ENCODE measurements at regions not wholly inside any gene's neighbourhood (a gene's known extent, or its start where the extent isn't known, plus 50 kb on each side); places are given as distances from the start of the nearest gene placed in this dataset.

GRCh38 chr5:30880514-30880913 is 313.0 kb upstream of the CDH6 start:
- no peaks in the 10 kb centered on the region for H3K79me1 ChIP-seq (ENCODE audit: low read length)
- H3K4ac ChIP-seq (ENCODE audit: low read depth, low read length), result no peak overlapping the region
- no peaks in the 10 kb centered on the region for H3K9me3 ChIP-seq (ENCODE audit: insufficient read depth, low read depth, low read length)
- no peak overlapping the region for H2BK5ac ChIP-seq (ENCODE audit: low read depth, low read length, poor library complexity)
- no peak overlapping the region for H2AFZ ChIP-seq (ENCODE audit: insufficient read depth, low read length, poor library complexity)
- H3K18ac ChIP-seq (ENCODE audit: low read length), result no peak overlapping the region
- H3K36me3 ChIP-seq (ENCODE audit: control insufficient read depth in 1 of 2, insufficient read depth in 2 of 2, low read length in 2 of 2), result no peaks in the 10 kb centered on the region
- H3K9ac ChIP-seq (ENCODE audit: low read length), result no peak overlapping the region
- H3K4me2 ChIP-seq (ENCODE audit: low read length), result no peak overlapping the region
- H2AK5ac ChIP-seq (ENCODE audit: low read length), result no peak overlapping the region
- H2BK120ac ChIP-seq (ENCODE audit: insufficient read depth, low read length, poor library complexity), result no peak overlapping the region
- no peak overlapping the region for H4K91ac ChIP-seq (ENCODE audit: low read depth, low read length)
- no peak overlapping the region for H3K14ac ChIP-seq (ENCODE audit: low read length)
- H3K79me2 ChIP-seq (ENCODE audit: control insufficient read depth, insufficient read depth, low read length, poor library complexity), result no peaks in the 10 kb centered on the region
- H2BK12ac ChIP-seq (ENCODE audit: low read length), result no peak overlapping the region
- WGBS (ENCODE audit: extremely low coverage, insufficient coverage, insufficient read length), result no CpG with 5 or more reads among the region's 3 CpGs
- DNase-seq, result no peak
- H4K12ac ChIP-seq (ENCODE audit: low read depth, low read length), result no peak overlapping the region
- no peak overlapping the region for H4K8ac ChIP-seq (ENCODE audit: low read depth, low read length)
- H3K4me1 ChIP-seq (ENCODE audit: control insufficient read depth in 1 of 2, insufficient read depth in 2 of 2, low read length in 2 of 2), result no peaks in the 10 kb centered on the region
- H3K27ac ChIP-seq (ENCODE audit: low read depth, low read length), result no peak overlapping the region
- no peaks in the 10 kb centered on the region for H3K27me3 ChIP-seq (ENCODE audit: insufficient read depth, low read length)
- no peak overlapping the region for H3K23ac ChIP-seq (ENCODE audit: low read length)
- H3K4me3 ChIP-seq (ENCODE audit: low read depth, low read length), result no peak overlapping the region

- H3K14ac ChIP-seq (ENCODE audit: low read length), result no peak overlapping the region
- H3K36me3 ChIP-seq (ENCODE audit: control insufficient read depth in 1 of 2, insufficient read depth in 2 of 2, low read length in 2 of 2), result no peaks in the 10 kb centered on the region
- H4K91ac ChIP-seq (ENCODE audit: low read depth, low read length), result no peak overlapping the region
- no CpG with 5 or more reads among the region's 2 CpGs for WGBS (ENCODE audit: extremely low coverage, insufficient coverage, insufficient read length)
- no peak for DNase-seq
- no peak overlapping the region for H3K4ac ChIP-seq (ENCODE audit: low read depth, low read length)
- no peak overlapping the region for H2BK12ac ChIP-seq (ENCODE audit: low read length)
- no peak overlapping the region for H3K23ac ChIP-seq (ENCODE audit: low read length)
- H2BK5ac ChIP-seq (ENCODE audit: low read depth, low read length, poor library complexity), result no peak overlapping the region
- H3K4me3 ChIP-seq (ENCODE audit: low read depth, low read length), result no peak overlapping the region
- no peak overlapping the region for H3K4me2 ChIP-seq (ENCODE audit: low read length)
- no peak overlapping the region for H4K8ac ChIP-seq (ENCODE audit: low read depth, low read length)
- H3K79me1 ChIP-seq (ENCODE audit: low read length), result no peaks in the 10 kb centered on the region
- H3K9me3 ChIP-seq (ENCODE audit: insufficient read depth, low read depth, low read length), result no peaks in the 10 kb centered on the region
- H2AK5ac ChIP-seq (ENCODE audit: low read length), result no peak overlapping the region
- H4K12ac ChIP-seq (ENCODE audit: low read depth, low read length), result no peak overlapping the region
- H3K27ac ChIP-seq (ENCODE audit: low read depth, low read length), result no peak overlapping the region
- H3K4me1 ChIP-seq (ENCODE audit: control insufficient read depth in 1 of 2, insufficient read depth in 2 of 2, low read length in 2 of 2), result no peaks in the 10 kb centered on the region
- no peak overlapping the region for H2BK120ac ChIP-seq (ENCODE audit: insufficient read depth, low read length, poor library complexity)
- H3K18ac ChIP-seq (ENCODE audit: low read length), result no peak overlapping the region
- no peak overlapping the region for H2AFZ ChIP-seq (ENCODE audit: insufficient read depth, low read length, poor library complexity)
- no peak overlapping the region for H3K9ac ChIP-seq (ENCODE audit: low read length)
- no peaks in the 10 kb centered on the region for H3K79me2 ChIP-seq (ENCODE audit: control insufficient read depth, insufficient read depth, low read length, poor library complexity)
- no peaks in the 10 kb centered on the region for H3K27me3 ChIP-seq (ENCODE audit: insufficient read depth, low read length)
Measured at GRCh38 chr5:30879887-30880286, 313.6 kb upstream of the CDH6 start.

GRCh38 chr5:30878746-30879145 is 314.7 kb upstream of the CDH6 start:
- Histone ChIP-seq H3K9ac (ENCODE audit: low read length) (no peak overlapping the region), H3K4me2 (ENCODE audit: low read length) (no peak overlapping the region), H2BK120ac (ENCODE audit: insufficient read depth, low read length, poor library complexity) (no peak overlapping the region), H2AK5ac (ENCODE audit: low read length) (no peak overlapping the region), H3K27ac (ENCODE audit: low read depth, low read length) (no peak overlapping the region), H2AFZ (ENCODE audit: insufficient read depth, low read length, poor library complexity) (no peak overlapping the region), H2BK12ac (ENCODE audit: low read length) (no peak overlapping the region), H3K14ac (ENCODE audit: low read length) (no peak overlapping the region), H3K4me3 (ENCODE audit: low read depth, low read length) (no peak overlapping the region), H3K9me3 (ENCODE audit: insufficient read depth, low read depth, low read length) (no peaks in the 10 kb centered on the region), H4K12ac (ENCODE audit: low read depth, low read length) (no peak overlapping the region), H3K27me3 (ENCODE audit: insufficient read depth, low read length) (no peaks in the 10 kb centered on the region), H4K91ac (ENCODE audit: low read depth, low read length) (no peak overlapping the region), H4K8ac (ENCODE audit: low read depth, low read length) (no peak overlapping the region), H3K4ac (ENCODE audit: low read depth, low read length) (no peak overlapping the region), H2BK5ac (ENCODE audit: low read depth, low read length, poor library complexity) (no peak overlapping the region), H3K79me1 (ENCODE audit: low read length) (no peaks in the 10 kb centered on the region), H3K18ac (ENCODE audit: low read length) (no peak overlapping the region), H3K23ac (ENCODE audit: low read length) (no peak overlapping the region), H3K36me3 (ENCODE audit: control insufficient read depth in 1 of 2, insufficient read depth in 2 of 2, low read length in 2 of 2) (no peaks in the 10 kb centered on the region), H3K79me2 (ENCODE audit: control insufficient read depth, insufficient read depth, low read length, poor library complexity) (no peaks in the 10 kb centered on the region), H3K4me1 (ENCODE audit: control insufficient read depth in 1 of 2, insufficient read depth in 2 of 2, low read length in 2 of 2) (no peaks in the 10 kb centered on the region)
- no CpG with 5 or more reads among the region's 1 CpG for WGBS (ENCODE audit: extremely low coverage, insufficient coverage, insufficient read length)
- no peak for DNase-seq

- WGBS (ENCODE audit: extremely low coverage, insufficient coverage, insufficient read length), result no CpG with 5 or more reads among the region's 10 CpGs
- H3K4ac ChIP-seq (ENCODE audit: low read depth, low read length), result no peak overlapping the region
- H4K8ac ChIP-seq (ENCODE audit: low read depth, low read length), result no peak overlapping the region
Measured at GRCh38 chr5:30878296-30878695, 315.2 kb upstream of the CDH6 start.

More at GRCh38 chr5:30878296-30878695, 315.2 kb upstream of the CDH6 start:
- Histone ChIP-seq H3K9me3 (ENCODE audit: insufficient read depth, low read depth, low read length) (no peaks in the 10 kb centered on the region), H3K4me3 (ENCODE audit: low read depth, low read length) (no peak overlapping the region), H3K79me2 (ENCODE audit: control insufficient read depth, insufficient read depth, low read length, poor library complexity) (no peaks in the 10 kb centered on the region), H3K4me2 (ENCODE audit: low read length) (no peak overlapping the region), H3K36me3 (ENCODE audit: control insufficient read depth in 1 of 2, insufficient read depth in 2 of 2, low read length in 2 of 2) (no peaks in the 10 kb centered on the region), H3K9ac (ENCODE audit: low read length) (no peak overlapping the region), H3K27me3 (ENCODE audit: insufficient read depth, low read length) (no peaks in the 10 kb centered on the region), H2AFZ (ENCODE audit: insufficient read depth, low read length, poor library complexity) (no peak overlapping the region), H3K4me1 (ENCODE audit: control insufficient read depth in 1 of 2, insufficient read depth in 2 of 2, low read length in 2 of 2) (no peaks in the 10 kb centered on the region), H3K23ac (ENCODE audit: low read length) (no peak overlapping the region), H2BK120ac (ENCODE audit: insufficient read depth, low read length, poor library complexity) (no peak overlapping the region), H3K18ac (ENCODE audit: low read length) (no peak overlapping the region), H2BK5ac (ENCODE audit: low read depth, low read length, poor library complexity) (no peak overlapping the region), H2BK12ac (ENCODE audit: low read length) (no peak overlapping the region), H4K12ac (ENCODE audit: low read depth, low read length) (no peak overlapping the region), H3K27ac (ENCODE audit: low read depth, low read length) (no peak overlapping the region), H4K91ac (ENCODE audit: low read depth, low read length) (no peak overlapping the region), H3K14ac (ENCODE audit: low read length) (no peak overlapping the region), H2AK5ac (ENCODE audit: low read length) (no peak overlapping the region), H3K79me1 (ENCODE audit: low read length) (no peaks in the 10 kb centered on the region)
- no peak for DNase-seq
